HCEC 1CT (cell line): ENCODE measurements at regions not wholly inside any gene's neighbourhood (a gene's known extent, or its start where the extent isn't known, plus 50 kb on each side); places are given as distances from the start of the nearest gene placed in this dataset.
A peak's percentile ranks its signal among the peaks of the same experiment; 100 is the strongest.
"Not testable (repeated sequence)": the region's sequence is repeated elsewhere in the genome, so short reads cannot be mapped to it uniquely, and the experiment has no call there.

Source experiments
- DNase-seq: peaks from one replicate; pipeline ENCODE4 v3.0.0-alpha.2; 2017

GRCh38 chr2:21908712-21909380 lies 785.1 kb downstream of the TDRD15 start:
- not testable (repeated sequence) for DNase-seq

- DNase-seq, result no peak
Measured at GRCh38 chr2:21910832-21911507, 787.2 kb downstream of the TDRD15 start.

- DNase-seq, result no peak
Measured at GRCh38 chr2:21912405-21912804, 788.6 kb downstream of the TDRD15 start.

- DNase-seq, result no peak
Measured at GRCh38 chr2:21915201-21915600, 791.4 kb downstream of the TDRD15 start.

- DNase-seq, result no peak
Measured at GRCh38 chr2:21916934-21917522, 793.3 kb downstream of the TDRD15 start.

- no peak for DNase-seq
Measured at GRCh38 chr2:21920721-21921120, 797.0 kb downstream of the TDRD15 start.

GRCh38 chr2:21924640-21925285 lies 801.0 kb downstream of the TDRD15 start:
- DNase-seq, result peak; percentile 1

- no peak for DNase-seq
Measured at GRCh38 chr2:21928292-21928691, 804.5 kb downstream of the TDRD15 start.

- no peak for DNase-seq
Measured at GRCh38 chr2:21930226-21930625, 806.5 kb downstream of the TDRD15 start.

- DNase-seq, result peak; percentile 32
Measured at GRCh38 chr2:21939967-21940366, 816.2 kb downstream of the TDRD15 start.

- DNase-seq, result no peak
Measured at GRCh38 chr2:21944536-21944935, 820.8 kb downstream of the TDRD15 start.

- no peak for DNase-seq
Measured at GRCh38 chr2:21945658-21946057, 821.9 kb downstream of the TDRD15 start.

GRCh38 chr2:21947046-21947445 lies 823.3 kb downstream of the TDRD15 start:
- DNase-seq, result no peak

GRCh38 chr2:21966139-21966538 lies 842.4 kb downstream of the TDRD15 start:
- DNase-seq, result peak; percentile 37

- DNase-seq, result no peak
Measured at GRCh38 chr2:21970971-21971370, 847.2 kb downstream of the TDRD15 start.

GRCh38 chr2:21972586-21972985 lies 848.8 kb downstream of the TDRD15 start:
- no peak for DNase-seq

GRCh38 chr2:21981127-21981526 lies 857.4 kb downstream of the TDRD15 start:
- peak; percentile 3 for DNase-seq

GRCh38 chr2:21993002-21993401 lies 869.2 kb downstream of the TDRD15 start:
- no peak for DNase-seq

- DNase-seq, result no peak
Measured at GRCh38 chr2:21996339-21996738, 872.6 kb downstream of the TDRD15 start.

GRCh38 chr2:21999522-21999921 lies 875.8 kb downstream of the TDRD15 start:
- DNase-seq, result no peak

- no peak for DNase-seq
Measured at GRCh38 chr2:22002066-22002465, 878.3 kb downstream of the TDRD15 start.

- no peak for DNase-seq
Measured at GRCh38 chr2:22003270-22003669, 879.5 kb downstream of the TDRD15 start.

- DNase-seq, result no peak
Measured at GRCh38 chr2:22011048-22011447, 887.3 kb downstream of the TDRD15 start.
